Left hindlimb (tissue), 1 donor: ENCODE measurements at regions not wholly inside any gene's neighbourhood (a gene's known extent, or its start where the extent isn't known, plus 50 kb on each side); places are given as distances from the start of the nearest gene placed in this dataset.

Experiments
- DNase-seq: peaks from one replicate; pipeline ENCODE4 v3.0.0-alpha.2; 2018

DNA sequence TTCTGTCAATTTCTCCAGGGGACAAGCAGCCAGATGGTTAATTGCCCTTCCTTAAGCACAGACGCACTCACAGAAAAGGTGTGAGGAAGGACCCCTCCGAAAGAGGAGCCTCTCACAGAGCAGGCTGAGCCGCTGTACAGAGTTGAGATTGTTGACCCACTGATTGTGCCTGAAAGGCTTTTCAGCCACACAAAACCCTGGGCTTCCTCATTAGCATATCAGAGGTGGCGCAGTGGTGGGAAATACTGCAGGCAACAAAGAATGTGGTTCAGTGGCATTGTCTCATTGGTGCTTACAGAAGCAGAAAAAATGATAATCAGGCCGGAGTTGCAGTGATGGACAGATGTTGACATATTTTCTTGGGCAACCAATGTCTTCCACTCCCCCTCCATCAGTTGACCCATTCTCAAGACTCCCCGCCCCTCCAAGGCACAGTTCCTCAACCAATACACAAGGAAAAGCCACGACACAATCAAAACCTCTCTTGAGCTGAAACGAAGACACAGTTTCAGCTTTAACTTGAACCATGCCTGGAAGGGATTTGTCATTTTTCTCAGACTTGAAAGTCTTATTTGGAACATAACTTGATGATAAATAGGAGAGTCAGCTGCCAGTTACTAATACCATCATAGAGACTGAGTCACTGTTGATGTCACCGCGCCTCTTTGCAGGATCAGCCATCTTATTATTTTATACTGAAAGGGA lies 53.1 kb downstream of the ATXN3L start:
- DNase-seq: no peak

DNA sequence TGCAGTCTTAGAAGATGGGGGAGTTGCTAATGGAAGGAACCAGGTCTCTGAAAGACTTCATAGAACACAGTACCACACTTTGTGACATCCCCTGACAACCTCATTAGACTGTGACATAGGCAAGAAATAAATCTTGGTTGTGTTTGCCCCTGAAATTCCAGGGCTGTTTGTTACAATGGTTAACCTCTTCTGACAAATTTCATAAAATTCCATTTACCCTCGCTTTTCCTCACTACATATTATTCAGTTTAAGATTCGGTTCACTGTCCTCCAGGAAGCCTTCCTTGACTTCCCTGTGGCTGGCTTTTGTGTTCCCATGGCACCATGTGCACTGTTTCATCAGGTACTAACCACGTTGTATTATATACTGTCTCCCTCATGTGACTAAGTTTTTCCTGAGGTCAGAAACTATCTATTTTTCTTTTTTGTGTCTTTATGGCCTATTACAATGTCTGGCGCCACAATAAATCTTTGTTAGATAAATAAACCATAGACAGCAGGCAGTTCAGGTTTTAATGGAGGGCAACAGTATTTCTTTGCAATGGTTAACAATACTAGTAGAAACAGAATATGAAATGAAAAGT lies 54.2 kb downstream of the ATXN3L start:
- no peak for DNase-seq

DNA sequence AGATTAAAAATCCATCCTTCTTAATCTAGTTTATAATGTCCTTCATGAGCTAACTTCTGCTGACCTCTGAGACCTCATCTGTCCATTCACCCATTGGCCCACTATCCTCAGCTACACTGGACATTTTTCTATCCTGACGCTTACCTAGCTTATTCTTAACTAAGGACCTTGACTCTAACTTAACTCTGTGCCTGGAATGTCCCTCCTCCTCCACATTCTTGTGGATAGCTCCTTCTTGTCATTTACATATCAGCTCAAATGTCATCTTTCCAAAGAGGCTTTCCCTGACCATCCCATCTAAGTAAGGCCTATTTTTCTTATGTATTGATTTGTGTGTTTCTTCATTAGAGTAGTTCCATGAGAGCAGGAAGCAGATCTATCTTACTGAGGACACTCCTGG lies 54.7 kb downstream of the ATXN3L start:
- DNase-seq: no peak

DNA sequence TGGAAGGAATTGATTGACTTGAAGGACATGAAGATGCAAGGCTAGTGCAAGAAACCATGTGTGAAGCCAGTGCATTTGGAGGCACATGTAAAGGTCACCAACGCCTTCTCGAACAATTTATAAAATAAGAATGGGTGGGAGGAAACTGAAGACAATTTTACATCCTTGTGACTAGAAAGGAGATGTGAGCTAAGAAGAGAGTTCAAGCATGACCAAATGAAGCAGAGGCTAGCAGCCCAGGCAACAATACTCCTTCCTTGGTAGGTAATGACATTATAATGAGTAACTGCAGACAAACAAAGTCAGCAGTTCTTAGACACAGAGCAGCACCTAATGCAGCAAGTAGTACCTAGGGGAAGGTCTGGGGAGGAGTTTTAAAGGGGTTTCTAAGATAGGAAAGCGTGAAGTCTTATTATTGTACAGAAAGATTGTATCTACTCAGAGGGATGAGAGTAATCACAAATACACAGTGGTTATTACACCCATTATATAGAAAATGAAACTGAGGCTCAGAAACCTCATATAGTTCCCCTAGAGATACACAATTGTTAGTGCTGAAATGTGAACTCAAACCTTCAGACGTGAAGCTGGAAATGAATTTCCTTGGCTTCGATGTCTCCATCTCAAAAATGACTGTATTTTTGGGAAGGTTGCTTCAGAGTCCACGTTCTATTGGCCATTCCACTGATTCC lies 56.1 kb downstream of the ATXN3L start:
- no peak for DNase-seq

DNA sequence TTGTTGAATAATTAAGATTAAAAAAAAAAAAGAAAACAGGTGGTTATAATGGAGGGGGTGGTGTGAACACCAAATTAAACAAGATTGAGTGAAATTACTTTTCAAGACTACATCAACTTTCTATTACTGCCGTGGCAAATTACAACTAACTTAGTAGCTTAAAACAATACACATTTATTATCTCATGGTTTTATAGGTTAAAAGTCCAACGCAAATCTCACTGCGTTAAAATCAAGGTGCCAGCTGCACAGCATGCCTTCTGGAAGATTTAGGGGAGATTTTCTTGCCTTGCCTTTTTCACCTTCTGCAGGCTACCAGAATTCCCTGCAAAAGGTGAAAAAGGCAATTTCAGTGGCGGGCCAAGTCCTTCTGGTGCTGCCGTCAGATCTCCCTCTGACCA lies 58.5 kb downstream of the ATXN3L start:
- no peak for DNase-seq

DNA sequence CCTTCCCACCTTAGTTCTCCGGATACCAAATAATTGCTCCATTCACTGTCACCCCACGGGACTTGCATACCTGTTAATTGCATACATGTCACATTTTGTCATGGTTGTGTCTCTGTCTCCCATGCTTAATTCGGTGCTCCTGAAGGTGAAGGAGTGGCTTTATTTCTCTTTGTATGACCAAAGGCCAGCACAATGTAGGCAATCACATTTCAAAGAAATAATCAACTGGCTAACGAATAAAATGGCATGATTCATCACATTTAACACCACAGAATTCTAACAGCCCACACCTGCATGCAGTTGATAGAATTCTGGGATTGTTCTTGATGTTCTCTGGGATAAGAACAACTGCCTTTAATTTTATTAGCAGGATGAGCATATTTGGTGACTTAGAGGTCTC lies 59.3 kb downstream of the ATXN3L start:
- DNase-seq: no peak

DNA sequence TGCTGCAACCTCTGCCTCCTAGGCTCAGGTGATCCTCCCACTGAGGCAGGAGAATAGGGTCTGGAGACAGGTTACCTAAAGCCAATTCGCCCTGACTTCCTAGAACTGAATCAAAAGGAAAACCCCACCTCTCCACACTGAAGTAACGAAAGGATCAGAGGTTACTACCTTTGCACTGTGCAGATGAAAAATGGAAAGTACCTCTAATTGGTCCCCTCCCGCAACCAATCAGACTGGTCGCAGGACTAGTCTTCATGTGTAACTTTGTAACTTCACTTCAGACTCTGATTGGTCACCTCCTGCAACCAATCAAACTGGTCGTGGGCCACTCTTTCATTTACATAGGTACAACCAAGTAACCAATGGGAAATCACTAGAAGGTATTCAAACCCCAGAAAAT lies 61.1 kb downstream of the ATXN3L start:
- DNase-seq: no peak

DNA sequence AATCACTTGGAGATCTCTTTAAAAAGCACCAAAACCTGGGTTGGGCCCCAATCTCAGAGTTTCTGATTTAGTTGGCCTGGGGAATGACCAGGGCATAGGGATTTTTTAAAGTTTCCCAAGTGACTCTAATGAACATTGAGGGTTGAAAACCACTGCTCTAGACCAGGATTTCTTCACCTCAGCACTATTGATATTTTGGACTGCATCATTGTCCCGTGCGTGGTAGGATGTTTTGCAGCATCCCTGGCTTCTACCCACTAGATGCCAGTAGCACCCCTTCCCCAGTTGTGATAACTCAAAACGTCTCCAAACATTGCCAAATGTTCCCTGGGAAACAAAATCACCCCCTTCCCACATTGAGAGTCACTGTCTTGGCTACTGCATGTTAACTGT lies 61.8 kb downstream of the ATXN3L start:
- DNase-seq: no peak

DNA sequence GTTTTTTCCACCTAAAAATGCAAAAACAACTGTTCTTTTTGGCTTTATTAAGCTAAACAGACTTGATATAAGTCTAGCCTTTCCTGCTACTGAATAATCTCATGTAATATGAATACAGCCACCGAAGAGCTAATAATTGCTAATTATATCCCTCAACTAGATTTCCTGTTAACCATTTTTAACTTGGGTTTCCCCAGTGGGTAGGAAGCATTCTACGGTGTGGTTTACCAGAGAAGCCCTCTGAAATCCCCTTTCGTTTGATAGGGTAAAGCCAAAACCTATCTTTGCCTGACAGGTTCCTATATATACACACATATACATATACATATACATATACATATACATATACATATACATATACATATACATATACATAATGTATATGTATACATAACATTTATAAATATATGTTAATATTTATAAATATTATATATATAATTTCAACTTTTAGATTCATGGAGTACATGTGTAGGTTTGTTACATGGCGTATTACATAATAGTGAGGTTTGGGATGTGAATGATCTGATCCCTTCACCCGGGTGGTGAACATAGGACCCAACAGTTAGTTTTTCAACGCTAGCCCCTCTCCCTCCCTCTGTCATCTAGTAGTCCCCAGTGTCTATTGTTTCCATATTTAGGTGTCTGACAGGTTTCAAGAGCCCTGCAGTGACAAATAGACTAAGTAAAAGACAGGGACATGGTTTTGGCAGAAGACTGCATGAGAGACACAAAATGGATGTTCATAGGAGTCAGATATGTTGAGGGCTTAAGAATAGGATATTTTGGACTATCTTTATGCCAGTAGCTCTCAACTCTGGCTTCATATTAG lies 62.4 kb downstream of the ATXN3L start:
- DNase-seq: no peak

DNA sequence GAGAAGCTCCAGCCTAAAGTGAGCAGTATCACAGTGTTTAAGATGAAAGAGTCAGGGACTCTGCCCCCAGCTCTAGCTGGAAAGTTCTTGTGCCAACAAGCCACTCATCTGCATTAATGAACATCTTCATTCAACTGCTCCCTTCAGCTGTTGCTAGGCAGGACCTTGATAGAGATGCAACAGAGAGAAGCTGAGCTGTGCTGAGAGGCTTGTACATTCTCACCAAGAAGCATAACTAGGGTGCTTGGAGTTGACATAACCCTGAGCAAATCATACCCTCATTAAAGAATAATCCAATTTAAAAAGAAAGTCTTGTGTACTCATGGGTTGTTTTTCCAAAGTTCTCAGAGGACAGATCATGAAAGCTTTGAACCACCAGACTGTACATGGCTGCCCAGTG lies 63.2 kb downstream of the ATXN3L start:
- DNase-seq: no peak

DNA sequence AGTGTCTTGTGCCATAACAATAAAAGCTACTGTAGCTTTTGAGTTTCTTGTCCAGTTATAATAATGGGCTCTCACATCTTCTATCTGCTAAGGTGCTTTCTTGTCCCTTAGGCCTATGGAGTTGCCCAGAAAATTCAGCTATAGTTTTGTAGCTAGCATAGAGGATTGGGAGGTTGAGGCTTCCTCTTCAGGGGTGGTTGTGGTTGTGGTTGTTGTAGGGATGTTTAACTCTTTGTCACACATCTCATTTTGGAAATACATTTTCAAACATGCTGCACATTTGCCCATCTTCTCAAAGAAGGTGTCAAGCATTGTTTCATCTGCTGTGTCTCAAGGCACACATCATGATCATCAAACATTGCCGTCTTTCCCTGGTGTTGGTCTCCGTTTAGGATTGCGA lies 65.0 kb downstream of the ATXN3L start:
- DNase-seq: no peak

DNA sequence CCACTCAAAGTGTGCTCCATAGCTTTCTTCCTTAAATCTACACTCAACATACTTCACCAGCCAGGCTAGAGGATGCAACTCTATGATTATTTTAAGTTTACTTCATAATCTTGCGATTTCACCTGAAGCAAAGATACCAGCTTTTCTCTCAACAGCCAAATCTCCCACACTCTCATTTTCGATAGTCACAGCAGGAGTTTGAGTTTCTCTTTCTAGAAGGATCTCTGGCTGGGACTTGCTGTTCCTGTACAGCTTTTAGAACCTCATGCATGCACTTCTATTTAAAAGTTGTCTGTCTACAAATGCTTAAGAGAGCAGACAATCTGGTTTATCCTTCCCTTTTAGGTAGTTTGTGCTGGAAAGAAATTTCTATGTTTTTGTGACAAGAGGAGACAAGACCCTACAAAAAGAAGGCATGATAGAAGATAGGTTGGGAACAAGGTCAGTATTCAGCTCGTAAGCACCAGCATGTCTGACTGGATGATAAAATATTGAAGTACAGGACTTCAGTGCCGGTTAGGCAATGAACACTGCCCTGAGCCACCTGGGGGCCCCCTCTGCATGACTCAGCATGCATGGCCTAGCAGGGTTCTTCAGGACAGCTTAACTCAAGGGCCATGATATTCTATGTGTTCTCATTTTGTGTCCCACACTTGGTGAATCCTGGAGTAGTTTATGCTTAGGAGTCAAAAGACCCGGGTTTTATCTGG lies 65.6 kb downstream of the ATXN3L start:
- DNase-seq: no peak

DNA sequence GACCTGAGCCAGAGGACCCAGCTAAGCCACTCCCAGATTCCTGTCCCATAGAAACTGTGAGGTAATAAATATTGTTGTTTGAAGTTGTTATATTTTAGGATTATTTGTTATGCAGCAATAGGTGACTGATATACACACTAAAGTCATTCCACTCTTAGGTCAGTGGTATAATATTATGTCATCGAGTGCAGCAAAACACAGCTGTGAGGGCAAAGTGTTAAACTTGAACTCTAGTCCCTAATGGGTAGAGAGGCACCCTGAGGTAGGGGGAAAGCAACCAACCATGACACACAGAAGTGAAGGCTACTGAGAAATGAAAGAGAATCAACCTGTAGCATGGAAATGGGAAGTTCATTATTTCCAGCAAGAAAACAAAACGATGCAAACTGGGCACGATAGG lies 66.6 kb downstream of the ATXN3L start:
- no peak for DNase-seq

DNA sequence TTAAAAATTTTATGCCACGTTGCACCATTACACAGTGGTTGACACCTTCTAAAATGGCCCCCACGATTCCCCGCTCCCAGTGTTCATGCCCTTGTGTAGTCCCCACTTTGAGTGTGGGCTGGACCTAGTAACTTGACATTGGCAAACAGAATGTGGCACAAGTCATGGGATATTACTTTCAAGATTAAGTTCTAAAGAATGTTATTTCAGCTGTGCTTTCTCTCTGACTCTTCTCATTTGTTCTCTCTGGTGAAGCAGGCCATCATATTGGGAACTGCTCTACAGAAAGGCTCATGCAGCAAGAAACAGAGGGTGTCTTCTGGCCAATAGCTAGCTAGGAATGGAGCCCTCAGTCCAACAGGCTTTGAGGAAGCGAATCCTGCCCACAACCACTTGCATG lies 67.1 kb downstream of the ATXN3L start:
- no peak for DNase-seq

DNA sequence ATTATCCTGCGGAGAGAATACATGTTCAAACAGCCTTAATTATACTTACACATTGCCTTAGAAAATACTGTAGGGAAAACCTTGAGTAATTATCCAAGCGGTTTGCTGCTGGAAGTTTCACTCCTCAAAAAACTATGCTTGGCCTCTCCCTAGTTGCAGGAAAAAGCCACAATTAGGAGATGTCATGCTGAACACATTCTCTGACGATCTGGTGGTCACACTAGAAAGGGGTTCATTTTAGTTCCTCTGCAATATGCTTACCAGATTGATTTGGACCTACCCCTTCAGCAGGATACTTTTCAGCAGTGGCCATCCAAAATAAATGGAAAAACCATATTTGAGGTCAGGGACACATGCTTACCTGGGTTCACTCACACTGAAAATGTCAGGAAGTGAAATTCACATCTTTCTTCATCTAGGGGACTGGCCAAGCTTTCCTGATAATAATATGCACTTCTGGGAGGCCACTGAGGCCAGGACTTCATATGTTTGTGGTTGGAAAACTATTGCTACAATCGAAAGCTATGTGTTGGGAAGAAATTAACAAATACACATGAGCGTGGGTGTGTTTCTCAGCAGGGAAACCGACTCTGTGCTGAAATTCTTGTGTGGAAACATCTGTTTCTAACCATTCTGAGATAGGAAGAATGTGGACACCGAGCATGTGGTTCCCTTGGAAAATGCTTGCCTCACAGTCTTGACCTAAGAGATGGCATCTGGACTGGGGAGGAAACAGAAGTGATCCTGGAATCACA lies 68.8 kb downstream of the ATXN3L start:
- peak; percentile 42 for DNase-seq

DNA sequence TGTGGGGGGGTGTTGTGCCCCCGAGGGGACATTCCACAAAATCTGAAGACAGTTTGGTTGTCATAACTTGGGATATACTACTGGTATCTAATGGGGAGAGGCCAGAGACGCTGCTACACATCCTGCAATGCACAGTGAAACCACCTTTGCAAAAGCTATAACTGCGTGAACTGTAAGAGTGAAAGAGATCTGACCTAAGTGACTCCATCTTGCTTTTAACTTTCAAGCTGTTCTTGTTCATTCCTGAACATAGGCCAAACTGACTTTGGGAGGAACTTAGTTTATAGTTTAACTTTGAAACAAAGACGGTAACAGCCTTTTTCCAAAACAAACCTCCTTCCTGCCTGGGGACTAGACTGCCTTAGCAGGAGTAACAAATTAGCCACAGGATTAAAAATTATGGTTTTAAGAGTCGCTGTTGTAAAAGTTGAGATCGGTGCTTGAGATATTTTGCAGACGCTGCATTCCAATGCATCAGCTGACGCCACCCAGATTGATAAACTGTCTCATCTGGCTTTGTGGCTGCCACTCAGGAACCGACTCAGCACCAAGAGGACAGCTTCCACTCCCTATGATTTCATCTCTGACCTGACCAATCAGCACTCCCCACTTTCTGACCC lies 70.9 kb downstream of the ATXN3L start:
- no peak for DNase-seq

DNA sequence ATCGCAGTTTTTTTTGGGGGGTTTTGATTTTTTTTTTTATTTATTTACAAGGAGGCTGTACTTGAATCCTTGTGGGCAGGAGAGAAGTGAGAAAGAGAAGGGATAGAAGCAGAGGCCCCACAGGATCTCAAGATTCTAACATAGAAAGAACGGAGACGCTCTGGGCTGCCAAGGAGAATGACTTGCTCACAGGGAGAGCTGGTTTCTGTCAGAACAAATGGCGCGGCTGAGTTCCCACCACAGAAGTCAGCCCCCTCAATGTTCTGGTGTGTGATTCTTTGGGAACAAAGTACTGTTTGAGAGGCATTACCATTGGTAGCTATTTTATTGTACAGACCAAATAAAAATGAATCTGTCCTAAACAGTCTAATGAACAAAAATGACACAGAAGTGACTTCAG lies 80.6 kb downstream of the ATXN3L start:
- no peak for DNase-seq

DNA sequence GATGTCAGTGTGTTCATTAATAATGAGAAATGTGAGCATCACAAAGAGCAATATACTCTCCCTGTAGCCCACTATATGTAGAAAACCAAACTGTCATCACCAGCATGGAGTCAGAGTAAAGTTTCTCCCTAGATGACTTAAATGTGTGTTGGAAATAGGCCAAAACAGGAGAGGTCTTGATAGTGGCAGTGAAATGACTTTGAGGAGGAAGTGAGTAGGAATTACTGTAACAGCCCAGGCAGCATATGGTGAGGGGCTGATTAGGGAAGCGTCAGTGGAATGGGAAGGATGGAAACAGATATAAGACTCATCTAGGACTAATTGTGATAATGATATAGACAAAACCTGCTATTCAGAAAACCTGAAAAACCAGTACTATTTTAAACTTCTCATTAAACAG lies 83.9 kb downstream of the ATXN3L start:
- no peak for DNase-seq

DNA sequence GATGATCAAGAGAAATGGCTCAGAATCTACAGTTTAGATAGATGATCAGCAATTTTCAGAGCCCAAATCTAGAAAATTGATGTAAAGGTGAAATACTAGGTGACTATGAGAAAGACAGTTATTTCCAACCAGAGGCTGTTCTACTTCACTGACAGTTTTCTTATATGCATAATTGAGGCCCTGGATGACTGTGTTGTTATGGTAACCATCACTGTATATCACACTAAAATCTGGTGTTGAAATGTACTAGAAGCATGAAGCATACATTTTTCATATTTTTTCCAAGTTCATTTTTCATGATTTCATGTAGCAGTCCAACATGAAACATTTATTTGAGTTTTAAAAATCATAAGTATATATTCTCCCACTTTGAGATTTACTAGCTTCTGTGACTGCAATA lies 87.4 kb downstream of the ATXN3L start:
- DNase-seq: no peak

DNA sequence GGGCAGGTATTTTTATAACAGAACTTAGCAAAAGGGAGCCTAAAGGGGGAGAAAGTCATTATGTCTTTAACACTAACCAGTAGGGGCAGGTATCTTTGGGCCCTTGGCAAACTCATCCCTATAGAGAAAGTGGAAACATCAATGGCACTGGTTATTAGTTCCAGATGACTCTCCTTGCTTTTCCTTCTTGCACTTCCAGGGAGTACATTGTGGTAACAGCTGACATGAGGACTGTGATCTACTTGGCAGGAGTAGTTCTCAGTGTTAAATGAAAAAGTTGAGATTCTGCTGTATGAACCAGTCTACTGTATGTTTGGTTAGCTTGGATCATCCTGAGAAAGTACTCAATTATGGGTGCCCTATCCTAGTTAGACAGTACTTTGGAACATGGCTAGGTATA lies 93.6 kb downstream of the ATXN3L start:
- no peak for DNase-seq

DNA sequence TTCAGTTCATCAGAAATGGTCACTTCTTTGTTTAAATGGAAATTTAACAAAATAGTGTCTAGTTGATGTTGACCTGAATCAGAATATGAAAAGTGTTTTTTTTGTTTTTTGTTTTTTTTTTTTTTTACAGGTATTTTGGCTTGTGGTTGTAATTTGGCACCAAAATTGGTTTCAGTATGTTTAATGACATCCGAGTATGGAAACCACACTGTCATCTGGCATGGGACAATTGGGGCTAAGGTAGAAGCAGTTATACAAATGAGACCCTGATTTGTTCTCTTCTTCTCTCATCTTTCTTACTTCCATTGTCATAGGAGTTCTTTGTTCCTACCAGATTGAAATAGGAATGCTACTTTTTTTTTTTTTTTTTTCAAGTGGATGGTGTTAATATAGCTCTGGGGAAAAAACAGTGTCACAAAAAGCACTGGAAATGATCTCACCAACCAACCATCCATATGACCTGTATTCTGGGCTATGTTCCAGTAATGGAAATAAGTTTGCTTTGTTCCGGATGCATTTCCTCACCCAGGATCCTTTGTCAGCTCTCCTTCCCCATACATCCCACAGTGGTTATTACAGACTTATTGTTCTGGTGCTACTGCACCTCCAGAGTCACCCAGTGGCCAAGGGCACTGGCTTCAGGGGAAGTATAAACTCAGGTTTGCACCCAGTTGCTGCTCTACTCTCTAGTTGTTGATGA lies 95.8 kb downstream of the ATXN3L start:
- no peak for DNase-seq
